Fibroblast of villous mesenchyme (primary cell): ENCODE measurements at regions not wholly inside any gene's neighbourhood (a gene's known extent, or its start where the extent isn't known, plus 50 kb on each side); places are given as distances from the start of the nearest gene placed in this dataset.
"Not testable (repeated sequence)": the region's sequence is repeated elsewhere in the genome, so short reads cannot be mapped to it uniquely, and the experiment has no call there.

Source experiments
- DNase-seq: peaks from one replicate; pipeline ENCODE4 v3.0.0-alpha.2; 2010; ENCODE audit warnings: low read depth
- H3K4me3 ChIP-seq: 2 replicates; pipeline ENCODE4 v1.5.1; 2011; ENCODE audit warnings: low read depth, mild to moderate bottlenecking, low read length
- CTCF ChIP-seq: IDR thresholded peaks from 2 replicates; pipeline ENCODE4 v1.5.1; 2012; ENCODE audit warnings: low read depth, mild to moderate bottlenecking, low read length; ENCODE audit not compliant: insufficient read depth

- H3K4me3 ChIP-seq, result no peak overlapping the region
- DNase-seq, result no peak
- no peak for TF ChIP-seq CTCF
Observed at GRCh38 chr3:63719796-63720445, 67.4 kb downstream of the SNTN start.

GRCh38 chr3:63720951-63721350 is 68.5 kb downstream of the SNTN start:
- H3K4me3 ChIP-seq, result not testable (repeated sequence)
- peak; percentile 30 for DNase-seq

GRCh38 chr3:63724987-63725386 is 72.5 kb downstream of the SNTN start:
- no peak for TF ChIP-seq CTCF
- DNase-seq, result peak; percentile 24
- no peak overlapping the region for H3K4me3 ChIP-seq

- no peak for TF ChIP-seq CTCF
- H3K4me3 ChIP-seq, result no peak overlapping the region
- DNase-seq, result no peak
Observed at GRCh38 chr3:63726656-63727055, 74.2 kb downstream of the SNTN start.

GRCh38 chr3:63727233-63727632 is 74.8 kb downstream of the SNTN start:
- no peak for DNase-seq
- H3K4me3 ChIP-seq, result no peak overlapping the region
- TF ChIP-seq CTCF, result no peak

GRCh38 chr3:63731866-63732265 is 79.4 kb downstream of the SNTN start:
- no peak for TF ChIP-seq CTCF
- no peak overlapping the region for H3K4me3 ChIP-seq
- DNase-seq, result no peak

GRCh38 chr3:63733278-63733677 is 80.8 kb downstream of the SNTN start:
- DNase-seq, result not testable (repeated sequence)
- H3K4me3 ChIP-seq, result peak overlapping the region; percentile 18

GRCh38 chr3:63734632-63735031 is 82.2 kb downstream of the SNTN start:
- not testable (repeated sequence) for H3K4me3 ChIP-seq, DNase-seq

GRCh38 chr3:63736757-63737156 is 82.3 kb upstream of the C3orf49 start:
- DNase-seq, H3K4me3 ChIP-seq: not testable (repeated sequence)

- DNase-seq, H3K4me3 ChIP-seq: not testable (repeated sequence)
Observed at GRCh38 chr3:63738577-63738976, 80.5 kb upstream of the C3orf49 start.
